HEK293T (cell line): ENCODE measurements at regions not wholly inside any gene's neighbourhood (a gene's known extent, or its start where the extent isn't known, plus 50 kb on each side); places are given as distances from the start of the nearest gene placed in this dataset.

Experiments used
- BHLHE40 ChIP-seq: fragments of 450-650 bp; IDR thresholded peaks from 2 replicates; pipeline ENCODE4 v1.6.1; 2016; ENCODE audit warnings: mild to moderate bottlenecking, moderate library complexity, borderline replicate concordance
- ELF4 ChIP-seq: fragments of 450-650 bp; IDR thresholded peaks from 2 replicates; pipeline ENCODE4 v1.6.1; 2017; ENCODE audit warnings: antibody characterized with exemption
- L3MBTL2 ChIP-seq: fragments of 450-650 bp; conservative IDR thresholded peaks from 2 replicates; pipeline ENCODE4 v1.6.1; 2016; ENCODE audit warnings: mild to moderate bottlenecking
- ZNF384 ChIP-seq: fragments of 450-650 bp; IDR thresholded peaks from 2 replicates; pipeline ENCODE4 v1.6.1; 2016

DNA sequence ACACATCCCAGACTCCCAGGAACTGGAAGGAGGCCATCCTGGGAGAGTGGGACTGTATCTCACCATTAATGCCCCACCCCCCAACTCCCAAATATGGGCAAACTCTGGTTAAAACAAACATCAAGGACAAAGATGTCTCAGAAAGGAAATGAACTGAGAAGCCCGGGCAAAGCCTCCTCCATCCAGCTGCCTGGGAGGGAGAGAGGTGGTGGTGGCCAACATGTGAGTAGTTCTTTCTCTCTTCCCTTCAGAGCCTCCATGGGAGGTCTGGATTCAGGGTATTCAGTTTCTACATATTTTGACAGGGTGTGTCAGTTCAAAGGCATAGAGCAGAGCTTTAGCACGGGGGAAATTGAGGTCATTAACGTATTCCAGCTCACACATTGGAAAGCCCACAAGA is 57.5 kb downstream of the CXCR4 start:
- TF ChIP-seq ZNF384 (no peak), ELF4 (no peak), L3MBTL2 (no peak), BHLHE40 (no peak)
